ENCODE measurements at regions not wholly inside any gene's neighbourhood (a gene's known extent, or its start where the extent isn't known, plus 50 kb on each side); places are given as distances from the start of the nearest gene placed in this dataset.
A peak's percentile ranks its signal among the peaks of the same experiment; 100 is the strongest.

- TF ChIP-seq ZNF512 (CRISPR knock-in tag; IDR thresholded peaks at IDR 0.05; ENCODE audit: borderline replicate concordance), result no peak
- TF ChIP-seq, protein P1, sequence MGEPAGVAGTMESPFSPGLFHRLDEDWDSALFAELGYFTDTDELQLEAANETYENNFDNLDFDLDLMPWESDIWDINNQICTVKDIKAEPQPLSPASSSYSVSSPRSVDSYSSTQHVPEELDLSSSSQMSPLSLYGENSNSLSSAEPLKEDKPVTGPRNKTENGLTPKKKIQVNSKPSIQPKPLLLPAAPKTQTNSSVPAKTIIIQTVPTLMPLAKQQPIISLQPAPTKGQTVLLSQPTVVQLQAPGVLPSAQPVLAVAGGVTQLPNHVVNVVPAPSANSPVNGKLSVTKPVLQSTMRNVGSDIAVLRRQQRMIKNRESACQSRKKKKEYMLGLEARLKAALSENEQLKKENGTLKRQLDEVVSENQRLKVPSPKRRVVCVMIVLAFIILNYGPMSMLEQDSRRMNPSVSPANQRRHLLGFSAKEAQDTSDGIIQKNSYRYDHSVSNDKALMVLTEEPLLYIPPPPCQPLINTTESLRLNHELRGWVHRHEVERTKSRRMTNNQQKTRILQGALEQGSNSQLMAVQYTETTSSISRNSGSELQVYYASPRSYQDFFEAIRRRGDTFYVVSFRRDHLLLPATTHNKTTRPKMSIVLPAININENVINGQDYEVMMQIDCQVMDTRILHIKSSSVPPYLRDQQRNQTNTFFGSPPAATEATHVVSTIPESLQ (CRISPR knock-in tag; IDR thresholded peaks at IDR 0.05), result no peak
- TF ChIP-seq, protein P2, sequence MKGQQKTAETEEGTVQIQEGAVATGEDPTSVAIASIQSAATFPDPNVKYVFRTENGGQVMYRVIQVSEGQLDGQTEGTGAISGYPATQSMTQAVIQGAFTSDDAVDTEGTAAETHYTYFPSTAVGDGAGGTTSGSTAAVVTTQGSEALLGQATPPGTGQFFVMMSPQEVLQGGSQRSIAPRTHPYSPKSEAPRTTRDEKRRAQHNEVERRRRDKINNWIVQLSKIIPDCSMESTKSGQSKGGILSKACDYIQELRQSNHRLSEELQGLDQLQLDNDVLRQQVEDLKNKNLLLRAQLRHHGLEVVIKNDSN (CRISPR knock-in tag; IDR thresholded peaks at IDR 0.05), result no peak
- TF ChIP-seq CTCF (IDR thresholded peaks at IDR 0.05), result no peak
- no peak for TF ChIP-seq HMGA2 (CRISPR knock-in tag; IDR thresholded peaks at IDR 0.05)
- no peak for TF ChIP-seq CREM (CRISPR knock-in tag; IDR thresholded peaks at IDR 0.05)
- peak; percentile 36; the same call in 1 of the 2 replicates for TF ChIP-seq NR2C2 (CRISPR knock-in tag; IDR thresholded peaks at IDR 0.05)
- no peak for TF ChIP-seq ATF1 (CRISPR knock-in tag; IDR thresholded peaks at IDR 0.05)
- no peak for TF ChIP-seq JUN (CRISPR knock-in tag; IDR thresholded peaks at IDR 0.05)
- no peak for TF ChIP-seq ZNF121 (CRISPR knock-in tag; IDR thresholded peaks at IDR 0.05)
- no peak for TF ChIP-seq ZNF219 (CRISPR knock-in tag; IDR thresholded peaks at IDR 0.05; ENCODE audit: borderline replicate concordance)
- TF ChIP-seq, protein P3, sequence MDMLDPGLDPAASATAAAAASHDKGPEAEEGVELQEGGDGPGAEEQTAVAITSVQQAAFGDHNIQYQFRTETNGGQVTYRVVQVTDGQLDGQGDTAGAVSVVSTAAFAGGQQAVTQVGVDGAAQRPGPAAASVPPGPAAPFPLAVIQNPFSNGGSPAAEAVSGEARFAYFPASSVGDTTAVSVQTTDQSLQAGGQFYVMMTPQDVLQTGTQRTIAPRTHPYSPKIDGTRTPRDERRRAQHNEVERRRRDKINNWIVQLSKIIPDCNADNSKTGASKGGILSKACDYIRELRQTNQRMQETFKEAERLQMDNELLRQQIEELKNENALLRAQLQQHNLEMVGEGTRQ (CRISPR knock-in tag; IDR thresholded peaks at IDR 0.05), result no peak
Observed at GRCh38 chr17:77694391-77695363, 263.8 kb upstream of the TNRC6C start.

Measured in WTC11 (cell line).